Hippocampal formation (tissue), 2 donors: ENCODE measurements at regions not wholly inside any gene's neighbourhood (a gene's known extent, or its start where the extent isn't known, plus 50 kb on each side); places are given as distances from the start of the nearest gene placed in this dataset.
"Not testable (repeated sequence)": the region's sequence is repeated elsewhere in the genome, so short reads cannot be mapped to it uniquely, and the experiment has no call there.

ENCODE experiments used
- DNase-seq, 2 donors: peaks; one replicate each; lab custom pipeline; 2025; lab: John Stamatoyannopoulos, UW

GRCh38 chr9:81814401-81814793, 113.8 kb upstream of the SPATA31D4 start:
- DNase-seq: no peak

DNA sequence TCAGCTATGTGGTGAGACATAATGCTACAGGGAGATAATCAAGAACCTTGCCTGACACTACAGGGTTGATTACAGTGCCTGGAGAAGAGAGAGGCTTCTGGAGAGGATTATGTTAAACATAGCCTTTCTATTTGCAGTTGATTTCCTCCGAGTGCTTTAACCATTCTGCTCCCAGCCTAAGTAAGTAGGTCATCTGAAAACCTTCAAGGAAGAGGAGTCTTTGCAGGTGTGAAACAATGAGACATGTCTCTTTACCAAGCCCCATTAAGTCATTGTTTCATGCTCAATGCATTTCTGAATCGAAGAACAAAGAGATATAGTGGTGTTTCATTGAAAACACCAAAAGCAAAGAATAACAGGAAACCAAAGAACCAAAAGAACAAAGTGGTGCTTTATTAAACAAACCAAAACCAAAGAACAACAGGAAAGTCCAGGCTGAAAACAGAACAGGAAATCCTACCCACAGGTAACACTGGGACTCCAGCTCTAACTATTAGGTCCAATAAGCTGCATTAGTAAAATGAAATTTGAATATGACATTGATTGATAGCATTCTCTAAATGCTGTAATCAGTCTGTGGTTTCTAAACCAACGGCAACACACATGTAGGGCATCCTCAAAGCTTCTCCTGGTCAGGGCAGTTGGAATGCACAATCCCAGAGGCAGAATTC, 113.3 kb upstream of the SPATA31D4 start:
- DNase-seq: no peak

DNA sequence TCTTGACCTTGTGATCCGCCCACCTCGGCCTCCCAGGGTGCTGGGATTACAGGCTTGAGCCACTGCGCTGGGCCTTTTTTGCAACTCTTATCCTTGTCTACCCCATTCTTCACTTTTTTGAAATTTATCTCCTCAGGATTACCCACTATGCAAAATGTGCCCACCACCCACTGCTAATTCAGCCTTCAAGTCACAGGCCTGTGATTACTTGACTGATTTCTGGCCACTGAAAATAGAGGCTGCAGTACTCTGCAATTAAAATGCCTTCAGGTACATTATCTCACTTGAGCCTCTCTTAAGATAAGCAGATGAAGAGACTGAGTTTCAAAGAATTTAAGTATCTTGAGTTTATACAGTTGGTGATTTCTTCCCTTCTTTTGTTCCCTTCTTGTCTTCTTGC, 112.4 kb upstream of the SPATA31D4 start:
- DNase-seq: no peak

GRCh38 chr9:81819155-81819554, 109.1 kb upstream of the SPATA31D4 start:
- no peak for DNase-seq

GRCh38 chr9:81819859-81820546, 108.2 kb upstream of the SPATA31D4 start:
- no peak for DNase-seq

DNA sequence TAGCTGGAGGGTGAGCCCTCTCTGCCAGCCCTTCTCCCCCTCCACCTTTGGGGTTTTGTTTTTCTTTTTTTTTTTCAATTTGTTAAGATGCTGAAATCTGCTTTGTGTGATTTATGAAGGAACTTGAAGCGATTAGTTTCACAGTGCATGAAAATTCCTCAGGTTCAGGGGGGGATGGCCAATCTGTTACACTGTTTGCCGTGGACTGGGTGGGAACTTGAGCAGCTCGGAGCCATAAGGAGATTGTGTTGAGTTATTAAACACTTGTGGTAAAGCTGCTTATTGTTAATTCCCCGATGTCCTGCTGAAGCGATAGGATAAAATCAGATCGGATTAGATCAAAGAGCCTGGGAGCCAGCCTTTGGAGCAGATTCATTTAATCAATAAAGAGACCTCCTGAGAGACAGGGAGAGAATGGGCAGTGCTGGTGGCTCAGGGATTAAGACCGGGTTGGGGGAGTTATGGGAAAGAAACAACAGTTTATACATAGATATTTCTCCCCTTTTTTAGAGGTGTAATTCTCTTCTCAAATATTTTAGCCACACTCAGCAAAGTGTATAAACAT, 105.8 kb upstream of the SPATA31D4 start:
- DNase-seq: no peak

DNA sequence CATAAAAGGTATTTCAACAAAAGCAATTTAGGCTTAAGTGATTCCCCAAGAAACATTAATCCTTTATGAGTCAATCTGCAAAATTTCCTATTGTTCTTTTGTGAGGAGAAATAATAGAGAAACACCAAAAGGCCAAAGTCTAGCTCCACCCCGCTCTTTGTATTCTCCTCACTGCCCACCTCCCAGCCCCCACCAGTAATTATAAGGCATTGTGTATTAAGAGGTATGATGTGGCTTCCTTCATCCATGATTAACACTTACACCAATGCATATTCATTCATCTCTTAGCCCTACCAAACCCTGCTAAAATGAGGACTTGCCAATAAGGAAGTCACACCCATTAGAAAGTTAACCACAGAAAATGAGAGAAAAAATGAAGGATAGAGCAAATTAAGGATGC, 105.3 kb upstream of the SPATA31D4 start:
- DNase-seq: no peak

GRCh38 chr9:81823672-81824554, 104.3 kb upstream of the SPATA31D4 start:
- DNase-seq: no peak

DNA sequence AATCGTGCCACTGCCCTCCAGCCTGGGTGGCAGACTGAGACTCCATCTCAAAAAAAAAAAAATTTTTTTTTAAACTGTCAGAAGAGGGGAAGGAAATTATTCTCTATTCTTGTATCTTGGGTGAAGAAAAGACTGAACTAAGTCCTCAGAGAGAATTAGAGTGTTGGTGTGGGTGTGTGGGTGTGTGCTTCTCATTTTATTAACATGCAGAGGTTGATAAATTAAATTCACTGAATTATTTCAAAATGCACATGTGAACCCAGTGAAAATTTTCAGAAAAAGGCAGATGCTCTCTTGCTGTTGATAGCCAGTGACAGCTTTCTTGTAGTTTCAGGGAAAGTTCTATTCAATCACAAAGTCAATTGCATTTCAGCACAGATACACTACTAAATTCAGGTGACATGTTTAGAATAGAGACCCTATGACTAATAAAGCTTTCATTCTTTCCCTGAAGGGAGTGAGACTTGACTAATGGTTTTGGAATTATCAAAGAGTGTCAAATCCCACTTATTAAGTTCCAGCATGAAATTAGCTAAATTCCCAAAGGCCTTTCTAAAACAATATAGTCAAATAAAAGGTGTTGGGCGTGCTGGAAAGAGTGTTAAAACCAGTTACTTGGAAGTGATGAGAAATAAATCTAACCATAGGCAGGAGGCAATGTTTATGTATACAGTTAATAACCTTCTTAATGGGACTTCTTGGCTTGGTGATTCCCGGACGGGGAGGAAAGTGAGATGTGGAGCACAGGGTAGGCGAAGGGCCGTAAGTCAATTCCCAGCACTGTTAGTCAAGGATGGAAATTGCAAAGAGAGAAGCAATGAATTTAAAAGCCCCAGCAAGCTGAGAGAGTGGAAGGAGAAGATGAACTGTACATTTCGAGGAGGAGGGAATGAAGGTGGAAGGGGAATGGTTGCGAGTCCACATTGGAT, 103.2 kb upstream of the SPATA31D4 start:
- DNase-seq: no peak

GRCh38 chr9:81825846-81826516, 102.2 kb upstream of the SPATA31D4 start:
- no peak for DNase-seq

DNA sequence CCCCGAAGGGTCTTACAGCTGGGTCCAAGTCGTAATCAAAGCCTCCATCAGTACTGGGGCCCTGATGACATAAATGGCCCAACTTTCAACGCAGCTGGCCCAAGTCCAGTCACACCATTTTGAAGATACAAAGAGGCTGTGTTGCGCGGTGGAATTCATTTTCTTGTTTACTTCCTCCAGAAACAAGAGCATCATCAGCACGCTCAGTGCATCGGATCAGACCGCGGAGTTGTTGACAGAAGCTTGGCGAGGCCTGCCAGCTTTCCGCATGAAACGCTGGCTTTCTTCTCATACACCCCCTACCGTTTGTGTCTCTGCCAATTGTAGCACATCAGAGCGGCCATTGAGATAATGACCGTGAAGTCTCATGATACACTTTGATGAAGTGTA, 101.7 kb upstream of the SPATA31D4 start:
- DNase-seq: peak; percentile 88 to 96

DNA sequence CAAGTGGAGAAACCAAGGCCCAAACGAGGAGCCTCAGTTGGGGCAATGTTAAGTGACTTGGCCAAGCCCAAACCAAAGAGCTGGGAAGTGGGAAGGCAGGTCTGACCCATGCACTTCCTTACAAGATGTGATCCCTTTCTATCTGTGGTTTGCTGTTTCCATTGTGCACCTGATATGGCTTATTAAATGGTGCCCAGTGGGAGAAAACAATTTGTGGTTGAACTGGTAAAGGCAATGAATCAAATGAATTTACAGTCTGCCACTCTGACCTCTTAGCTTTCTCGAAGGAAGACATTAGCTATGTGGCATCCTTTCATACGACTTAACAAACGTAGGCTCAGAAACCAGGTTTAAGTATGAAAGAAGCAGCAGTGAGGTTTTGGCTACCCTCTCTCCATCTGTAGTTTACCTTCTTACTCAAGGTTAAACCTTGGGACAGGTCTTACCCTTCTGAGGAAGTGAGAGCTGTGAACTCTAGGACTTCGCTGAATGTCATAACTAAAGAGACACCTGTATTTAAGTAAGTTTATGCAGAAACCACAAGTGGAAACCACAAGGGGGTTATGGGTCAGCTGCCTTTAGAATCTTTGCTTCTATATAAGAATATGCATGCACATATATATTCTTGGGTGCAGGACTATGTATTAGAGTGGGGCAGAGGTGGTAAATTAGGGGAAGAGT, 100.5 kb upstream of the SPATA31D4 start:
- DNase-seq: no peak

- no peak for DNase-seq
Measured at GRCh38 chr9:81829195-81829882, 98.9 kb upstream of the SPATA31D4 start.

- not testable (repeated sequence) for DNase-seq
Measured at GRCh38 chr9:81830431-81830830, 97.8 kb upstream of the SPATA31D4 start.

DNA sequence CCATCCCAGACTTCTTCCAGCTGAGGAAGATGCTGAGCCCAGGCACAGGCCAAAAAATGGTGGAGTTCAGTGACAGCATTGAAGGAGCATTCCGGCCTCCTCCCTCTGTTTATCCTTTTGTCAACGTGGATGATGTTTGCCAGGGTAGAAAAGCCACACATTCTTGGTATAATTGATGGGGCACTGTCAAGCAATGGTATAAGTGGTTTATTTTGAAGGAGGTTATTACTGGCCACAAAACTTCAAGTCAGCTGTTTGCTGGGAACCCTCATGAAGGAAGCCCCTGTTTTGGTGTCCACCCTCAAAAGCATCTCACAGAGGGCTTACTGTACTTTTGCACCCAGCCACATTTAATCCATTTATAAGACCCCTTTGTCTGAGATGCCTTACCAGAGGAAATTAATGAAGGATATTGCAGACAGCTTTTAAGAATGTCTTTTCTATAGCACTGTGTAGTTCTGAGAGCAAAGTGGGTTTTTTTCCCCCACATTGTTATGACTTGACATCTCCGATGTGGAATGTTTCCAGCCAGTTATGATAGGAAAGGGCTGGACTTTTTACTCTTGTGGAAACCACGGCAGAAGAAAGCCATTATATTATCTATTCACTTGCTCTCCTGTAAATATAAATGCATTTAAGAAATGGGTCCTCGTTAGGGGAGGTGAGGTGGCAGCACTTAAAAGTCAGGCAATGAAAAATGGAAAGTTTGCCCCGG, 95.5 kb upstream of the SPATA31D4 start:
- no peak for DNase-seq

DNA sequence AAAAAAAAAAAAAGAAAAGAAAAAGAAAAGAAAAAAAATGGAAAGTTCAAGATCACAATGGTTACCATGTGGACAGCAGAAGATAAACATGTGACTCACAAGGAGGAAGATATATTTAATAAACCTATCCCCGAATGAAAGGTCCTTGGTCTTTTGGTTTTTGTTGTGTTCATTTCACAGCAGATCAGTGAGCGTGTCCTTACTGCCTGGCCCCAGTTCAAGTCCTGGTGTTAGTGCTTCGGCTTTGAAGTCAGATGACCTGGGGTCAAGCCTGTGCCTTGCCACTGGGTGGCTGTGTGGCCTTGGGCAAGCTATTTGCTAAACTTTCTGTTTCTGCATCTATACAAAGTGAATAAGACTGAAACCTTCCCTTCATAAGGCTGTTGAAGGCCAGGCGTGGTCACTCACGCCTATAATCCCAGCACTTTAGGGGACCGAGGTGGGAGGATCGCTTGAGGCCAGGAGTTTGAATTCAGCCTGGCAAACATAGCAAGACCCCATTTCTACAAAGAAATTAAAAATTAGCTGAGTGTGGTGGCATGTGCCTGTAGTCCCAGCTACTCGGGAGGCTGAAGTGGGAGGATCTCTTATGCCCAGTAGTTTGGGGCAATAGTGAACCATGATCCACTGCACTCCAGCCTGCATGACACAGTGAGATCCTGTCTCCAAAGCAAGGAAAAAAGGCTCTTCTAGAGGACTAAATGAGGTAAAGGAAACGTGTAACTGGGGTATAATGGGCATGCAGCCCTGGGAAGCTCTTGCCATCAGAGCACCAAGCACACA, 94.5 kb upstream of the SPATA31D4 start:
- no peak for DNase-seq

GRCh38 chr9:81841333-81841732, 86.9 kb upstream of the SPATA31D4 start:
- no peak for DNase-seq

- no peak for DNase-seq
Measured at GRCh38 chr9:81844131-81844567, 84.1 kb upstream of the SPATA31D4 start.
